IPS DF 4.7 (cell line): ENCODE measurements at regions not wholly inside any gene's neighbourhood (a gene's known extent, or its start where the extent isn't known, plus 50 kb on each side); places are given as distances from the start of the nearest gene placed in this dataset.

Experiments used
- DNase-seq: peaks from one replicate; pipeline ENCODE4 v3.0.0-alpha.2; 2013; ENCODE audit warnings: low spot score; ENCODE audit errors: extremely low read depth

- DNase-seq: peak; percentile 11
Measured at GRCh38 chr10:131786756-131787605, 113.8 kb upstream of the PPP2R2D start.

DNA sequence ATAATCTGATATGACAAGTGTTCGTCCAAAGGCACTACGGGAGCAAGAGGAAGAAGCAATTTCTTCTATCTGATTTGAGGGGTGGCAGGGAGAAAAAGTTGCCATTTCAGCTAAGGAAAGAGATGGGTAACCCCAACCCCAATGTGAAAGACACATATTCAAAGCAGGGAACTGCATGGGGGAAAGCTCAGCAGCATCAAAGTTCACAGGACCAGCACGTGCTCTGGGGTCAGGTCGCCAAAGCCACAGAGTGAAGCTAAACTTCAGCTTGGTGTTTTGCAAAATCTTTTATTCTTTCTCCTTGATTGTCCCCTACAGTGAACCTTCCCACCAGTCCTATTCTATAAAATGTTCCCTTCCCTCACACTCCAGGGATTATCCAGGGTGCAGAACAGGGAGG is 112.8 kb upstream of the PPP2R2D start:
- DNase-seq: no peak

GRCh38 chr10:131788386-131788785 is 112.4 kb upstream of the PPP2R2D start:
- DNase-seq: peak; percentile 16

DNA sequence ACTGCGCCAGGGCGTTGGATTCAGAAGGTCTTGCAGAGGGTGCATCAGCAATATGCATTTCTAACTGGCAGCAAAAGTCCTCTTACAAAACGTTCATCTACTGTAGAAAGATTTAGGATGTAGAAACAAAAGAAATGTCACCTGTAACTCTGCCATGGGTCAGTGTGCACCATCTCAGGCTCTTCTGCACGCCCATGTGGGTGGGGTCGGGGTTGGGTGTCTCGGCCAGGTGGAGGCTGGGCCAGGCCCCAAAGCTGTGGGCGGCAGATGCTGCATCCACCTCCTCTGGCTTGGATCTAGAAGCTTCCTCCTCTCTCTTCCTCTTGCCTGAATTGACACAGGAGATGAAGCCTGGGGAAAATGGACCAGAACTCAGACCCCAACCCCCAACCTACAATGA is 111.3 kb upstream of the PPP2R2D start:
- no peak for DNase-seq

- no peak for DNase-seq
Measured at GRCh38 chr10:131790021-131790420, 110.8 kb upstream of the PPP2R2D start.

DNA sequence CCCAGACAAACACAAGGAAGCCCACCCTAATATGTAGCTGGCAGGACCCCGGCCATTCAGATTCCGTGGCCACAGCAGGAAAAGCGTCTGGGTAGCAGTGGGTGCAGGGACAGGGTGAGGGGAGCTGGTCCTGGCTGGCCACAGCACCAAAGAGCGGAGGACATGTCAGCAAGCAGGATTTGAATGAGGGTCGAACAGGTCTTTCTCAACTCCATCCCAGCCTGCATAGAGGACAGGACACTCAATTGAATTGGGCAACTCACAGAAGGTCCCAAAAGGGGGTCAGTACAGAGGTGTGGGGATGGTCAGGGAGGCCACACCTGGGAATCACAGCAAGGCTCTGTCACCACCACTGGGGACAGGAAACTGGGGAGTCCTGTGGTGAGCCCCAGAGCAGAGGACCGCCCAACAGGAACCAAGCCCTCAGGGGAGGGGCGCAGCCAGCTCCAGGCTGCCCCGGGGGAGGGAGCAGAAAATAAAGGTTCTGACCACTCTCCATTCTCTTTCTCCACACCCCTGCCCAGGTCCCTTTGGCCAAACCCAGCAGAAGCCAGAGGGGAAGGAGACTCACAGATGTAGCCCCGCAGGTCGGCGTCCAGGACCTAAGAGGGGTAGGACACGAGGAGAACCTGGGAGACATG is 108.7 kb upstream of the PPP2R2D start:
- DNase-seq: no peak

DNA sequence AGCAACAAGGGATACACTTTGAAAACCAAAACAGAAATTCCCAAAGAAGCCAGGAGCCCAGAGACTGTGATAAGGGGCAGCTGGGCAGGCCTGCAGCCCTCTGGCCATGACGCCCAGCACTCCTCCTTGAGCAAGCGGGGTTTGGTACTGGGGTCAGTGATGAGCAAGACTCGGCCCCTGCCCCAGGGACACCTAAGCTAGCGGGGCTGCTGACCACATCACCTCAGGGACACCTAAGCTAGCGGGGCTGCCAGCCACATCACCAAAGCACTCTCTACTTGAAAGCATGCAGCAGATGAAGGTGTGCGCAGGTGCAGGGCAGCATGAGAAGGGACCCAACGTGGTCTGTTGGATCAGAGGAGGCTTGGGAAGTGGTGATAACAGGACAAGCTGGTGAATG is 108.0 kb upstream of the PPP2R2D start:
- DNase-seq: no peak

DNA sequence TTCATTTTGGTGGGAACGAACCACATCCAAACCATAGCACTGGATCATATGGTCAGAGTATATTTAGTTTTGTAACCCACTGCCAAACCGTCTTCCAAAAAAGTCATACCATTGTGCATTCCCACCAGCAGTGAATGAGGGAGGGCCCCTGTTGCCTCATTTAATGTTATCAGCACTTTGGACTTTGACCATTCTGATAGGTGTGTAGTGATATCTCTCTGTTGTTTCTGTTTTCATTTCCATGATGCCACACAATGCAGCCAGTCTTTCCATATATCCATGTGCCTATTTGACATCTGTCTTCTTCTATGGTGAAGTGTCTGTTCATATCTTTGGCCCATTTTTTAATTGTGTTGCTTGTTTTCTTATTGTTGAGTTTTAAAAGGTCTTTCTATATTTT is 105.0 kb upstream of the PPP2R2D start:
- DNase-seq: no peak

DNA sequence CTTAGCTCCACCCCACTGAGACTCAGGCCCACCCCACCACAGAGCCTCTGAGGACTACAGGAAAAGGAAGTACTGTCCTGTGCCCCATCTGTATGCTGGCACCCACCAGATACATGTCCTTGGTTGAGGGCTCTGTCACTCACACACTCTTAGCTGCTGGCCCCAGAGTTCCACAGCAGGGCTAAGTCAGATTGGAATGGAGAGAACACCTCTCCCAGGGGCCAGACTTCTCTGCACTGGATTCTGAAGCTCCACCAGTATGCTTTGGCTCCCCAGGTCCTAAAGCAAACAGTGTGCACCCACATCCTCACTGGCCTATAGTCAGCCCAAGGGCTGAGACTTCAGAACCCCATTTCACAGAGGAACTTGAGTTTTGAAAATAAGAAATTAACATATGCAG is 103.2 kb upstream of the PPP2R2D start:
- DNase-seq: no peak

- no peak for DNase-seq
Measured at GRCh38 chr10:131799429-131799828, 101.4 kb upstream of the PPP2R2D start.

DNA sequence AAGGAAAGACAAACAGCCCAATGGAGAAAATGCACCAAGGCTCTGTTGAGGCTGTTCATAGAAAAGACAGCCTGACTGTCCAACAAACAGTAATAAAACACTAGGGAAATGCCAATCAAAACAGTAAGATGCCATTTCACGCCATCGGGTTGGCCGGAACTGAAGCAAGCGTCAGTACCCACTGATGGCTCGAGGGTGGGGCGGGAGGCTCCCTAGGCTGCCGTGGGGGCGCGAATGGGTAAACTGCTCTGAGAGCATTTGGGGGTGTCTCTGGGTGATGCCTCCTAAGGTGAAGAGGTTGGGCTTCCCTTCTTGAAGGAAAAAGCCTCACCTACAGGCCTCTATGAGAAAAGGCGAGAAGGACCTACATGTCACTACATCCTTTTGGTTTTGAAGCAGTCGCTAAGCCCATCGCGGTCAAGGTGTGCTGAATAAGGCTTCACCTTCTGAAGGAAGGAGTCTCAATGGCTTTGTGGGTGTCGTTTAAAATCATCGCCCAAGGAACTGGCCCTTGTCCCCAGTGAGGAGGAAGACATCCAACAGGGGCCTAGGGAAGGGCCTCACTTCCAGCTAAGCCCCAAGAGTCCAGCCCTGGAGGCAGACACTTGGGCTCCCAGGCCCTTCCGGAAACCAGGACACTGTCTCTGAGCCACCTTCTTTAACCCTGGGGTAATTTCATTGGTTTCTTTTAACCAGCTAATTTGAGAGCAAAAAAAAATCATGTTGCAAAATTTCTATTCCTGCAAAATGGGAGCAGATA is 98.5 kb upstream of the PPP2R2D start:
- DNase-seq: no peak

- DNase-seq: no peak
Measured at GRCh38 chr10:131802996-131803395, 97.8 kb upstream of the PPP2R2D start.

DNA sequence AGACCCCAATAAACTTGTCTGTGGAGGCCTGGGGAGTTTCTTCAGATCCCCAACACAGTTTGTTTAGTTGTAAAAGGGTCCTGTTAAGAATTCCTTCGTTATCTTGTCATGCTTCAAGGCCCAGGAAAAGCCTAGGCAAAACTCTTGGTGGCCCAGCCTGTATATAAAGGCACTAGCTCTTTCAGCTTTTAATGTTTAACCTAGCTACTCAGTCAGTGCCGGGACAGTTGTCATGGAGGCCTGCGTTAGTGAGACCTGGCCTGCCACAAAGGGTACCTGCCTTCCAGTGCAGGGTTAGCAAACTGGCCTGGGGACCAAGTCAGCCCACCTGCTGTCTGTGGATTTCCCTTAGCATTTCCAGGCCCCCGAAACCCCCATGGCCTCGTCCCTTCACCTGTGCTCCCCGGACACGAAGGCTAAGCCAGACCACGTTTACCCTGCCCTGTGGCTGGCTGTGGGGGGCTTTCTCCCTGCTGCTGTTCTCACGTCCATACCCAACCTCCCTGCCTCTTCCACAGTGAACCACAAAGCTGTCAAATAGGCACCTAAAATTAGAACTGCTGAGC is 96.9 kb upstream of the PPP2R2D start:
- no peak for DNase-seq

DNA sequence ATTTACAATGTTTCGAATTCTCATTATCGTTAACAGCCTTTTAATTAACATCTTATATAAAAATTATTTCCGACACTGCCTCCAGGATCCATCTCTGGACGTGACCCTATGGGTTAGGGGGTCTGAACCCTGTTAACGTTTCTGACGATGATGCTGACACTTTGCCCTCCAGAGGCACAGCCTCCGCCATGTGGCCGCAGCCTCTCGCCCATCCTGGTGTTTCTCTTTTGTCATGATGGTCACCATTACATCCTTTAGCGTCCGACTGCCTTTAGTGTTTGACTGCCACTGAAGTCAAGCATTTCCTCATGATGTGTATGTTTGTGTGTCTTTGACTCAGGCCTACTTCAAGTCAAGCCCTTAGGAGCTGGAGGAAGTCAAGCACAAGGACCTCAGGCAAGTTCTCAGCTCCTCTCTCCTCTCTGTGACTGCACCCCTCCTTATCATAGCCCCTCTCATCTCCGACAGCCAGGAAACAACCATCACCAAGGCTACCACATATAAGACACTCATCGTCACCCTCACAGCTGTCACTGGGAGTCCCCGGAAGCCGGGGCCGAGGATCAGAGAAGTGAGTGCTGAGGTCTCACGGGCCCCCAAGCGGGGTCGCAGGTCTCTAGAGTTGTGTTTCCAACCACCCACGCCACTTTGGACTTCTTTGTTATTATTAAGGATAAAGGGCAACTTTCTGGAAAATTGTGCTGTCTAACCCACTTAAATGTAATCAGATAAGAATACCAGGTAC is 96.1 kb upstream of the PPP2R2D start:
- no peak for DNase-seq

DNA sequence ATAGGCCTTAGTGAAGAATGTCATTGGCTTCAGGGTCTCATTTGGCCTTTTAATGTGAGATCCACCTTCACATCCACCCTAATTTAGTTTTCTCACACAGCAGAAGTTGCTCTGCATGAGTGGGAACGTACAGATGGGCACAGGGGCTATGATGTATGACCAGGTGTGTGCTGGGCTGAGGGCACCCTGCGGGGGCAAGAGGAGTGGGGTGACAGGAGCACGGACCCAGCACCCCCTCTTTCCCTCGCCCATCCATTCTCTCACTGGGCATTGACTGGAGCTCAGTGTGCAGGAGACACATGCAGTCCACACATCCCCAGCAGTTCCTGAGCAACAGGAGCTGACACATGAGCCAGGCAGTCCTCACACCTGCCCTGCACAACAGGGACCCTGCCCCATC is 95.1 kb upstream of the PPP2R2D start:
- no peak for DNase-seq

- no peak for DNase-seq
Measured at GRCh38 chr10:131806146-131806545, 94.7 kb upstream of the PPP2R2D start.

DNA sequence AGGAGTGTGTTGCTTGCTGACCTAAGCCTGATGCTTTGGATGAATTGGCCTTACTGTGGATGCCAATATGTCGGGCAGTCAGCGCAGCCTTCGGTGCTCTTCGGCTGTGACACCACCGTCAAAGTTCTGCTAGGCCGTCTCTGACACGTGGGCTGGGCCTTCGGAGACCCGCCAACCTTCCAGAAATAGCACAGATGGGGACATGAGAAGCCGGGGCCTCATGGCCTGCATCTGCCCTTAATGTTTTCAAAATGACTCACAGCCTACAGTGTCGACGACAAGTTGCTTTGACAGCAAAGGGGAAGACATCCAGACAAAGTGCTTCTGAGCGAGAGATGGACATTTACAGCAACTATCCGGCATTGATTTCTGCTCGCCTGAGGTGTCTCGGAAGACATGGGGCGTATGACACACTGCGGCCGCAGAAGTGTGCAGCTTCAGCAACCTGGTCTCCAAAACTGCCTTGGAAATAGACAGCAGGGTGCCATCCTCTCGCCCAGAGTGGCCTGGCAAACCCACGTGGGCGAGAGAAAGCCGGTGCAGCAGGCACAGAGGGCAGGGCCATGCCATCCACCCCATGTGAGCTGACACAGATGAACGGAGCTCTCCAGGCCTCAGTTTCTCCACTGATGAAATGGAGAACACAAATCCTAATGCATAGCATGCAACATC is 94.0 kb upstream of the PPP2R2D start:
- DNase-seq: no peak

DNA sequence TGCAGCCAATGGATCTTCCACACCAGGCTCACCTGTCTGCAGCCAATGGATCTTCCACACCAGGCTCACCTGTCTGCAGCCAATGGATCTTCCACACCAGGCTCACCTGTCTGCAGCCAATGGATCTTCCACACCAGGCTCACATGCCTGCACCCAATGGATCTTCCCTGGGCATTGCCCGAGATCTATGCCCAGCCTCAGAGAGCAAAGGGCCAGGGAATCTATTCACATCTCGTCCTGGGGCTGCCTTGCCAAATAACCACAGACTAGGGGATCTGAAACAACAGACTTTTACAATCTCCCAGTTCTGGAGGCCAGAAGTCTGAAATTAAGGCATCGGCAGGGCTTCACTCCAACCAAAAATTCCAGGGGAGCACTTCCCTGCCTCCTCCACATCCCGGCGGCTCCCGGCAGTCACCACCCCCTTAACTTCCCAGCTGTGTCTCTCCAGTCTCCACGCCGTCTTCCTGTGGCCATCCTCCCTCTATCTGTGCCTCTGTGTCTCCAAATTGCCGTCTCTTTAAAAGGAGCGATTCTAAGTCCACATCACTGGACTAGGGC is 92.4 kb upstream of the PPP2R2D start:
- no peak for DNase-seq

DNA sequence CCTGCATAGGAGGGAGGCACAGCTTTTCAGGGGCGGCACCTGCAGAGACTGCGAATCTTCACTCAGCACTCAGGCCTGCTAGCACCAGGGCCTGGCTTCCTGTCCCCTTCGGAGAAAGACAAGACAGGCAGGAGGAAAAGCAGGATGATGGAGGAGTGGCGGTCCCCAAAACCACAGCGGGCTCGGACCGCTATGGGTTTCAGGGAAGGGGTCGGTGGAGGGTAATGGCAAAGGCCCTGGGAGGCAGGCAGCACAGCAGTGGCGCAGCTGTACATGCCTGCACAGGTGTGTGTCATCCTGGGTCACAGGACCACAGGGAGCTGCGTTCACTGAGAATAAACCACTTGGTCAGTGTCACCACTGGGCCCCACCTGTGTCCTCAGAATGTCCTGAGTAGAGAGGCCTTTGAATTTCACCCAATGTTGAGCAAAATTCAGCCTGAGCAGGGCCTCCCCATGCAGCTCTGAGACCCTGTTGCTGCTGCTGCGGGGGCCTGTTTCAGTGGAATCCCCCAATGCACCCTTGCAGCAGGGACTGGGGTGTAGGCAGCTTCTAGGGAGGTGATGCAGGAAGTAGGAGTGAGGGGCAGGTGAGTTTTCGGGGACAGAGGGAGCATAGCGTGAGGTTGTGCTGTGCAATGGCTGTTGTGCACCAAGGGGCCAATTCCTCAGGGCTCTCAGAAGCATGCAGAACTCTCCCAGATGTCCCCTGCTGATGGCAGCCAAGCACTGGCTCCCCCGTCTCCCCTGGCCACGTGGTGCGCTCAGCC is 90.6 kb upstream of the PPP2R2D start:
- DNase-seq: no peak
